GM18907 (cell line): ENCODE measurements at regions not wholly inside any gene's neighbourhood (a gene's known extent, or its start where the extent isn't known, plus 50 kb on each side); places are given as distances from the start of the nearest gene placed in this dataset.
A peak's percentile ranks its signal among the peaks of the same experiment; 100 is the strongest.

Experiments
- ATAC-seq: cut with Tn5 transposase; IDR thresholded peaks from one replicate; pipeline ENCODE4 v1.9.1; 2021; ENCODE audit warnings: mild to moderate bottlenecking, moderate library complexity; ENCODE audit not compliant: unreplicated experiment

DNA sequence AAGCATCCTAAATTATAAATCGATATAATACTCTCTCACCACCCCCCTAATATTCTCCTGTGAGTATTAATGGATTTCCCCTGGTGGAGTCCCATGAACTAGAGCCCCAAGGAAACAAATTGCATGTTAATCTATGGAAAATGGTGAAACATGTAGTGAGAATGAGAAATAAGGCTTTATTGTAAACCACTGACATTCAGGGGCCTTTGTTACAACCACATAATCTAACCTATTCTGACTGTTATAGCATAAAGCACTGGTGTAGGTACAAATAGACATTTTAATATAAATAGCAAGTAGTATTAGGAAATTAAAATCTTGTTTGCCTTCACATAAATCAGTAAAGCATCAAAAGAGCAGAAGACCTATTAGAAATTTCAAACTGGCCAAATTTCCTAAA lies 65.3 kb upstream of the TLK1 start:
- no peak for ATAC-seq

DNA sequence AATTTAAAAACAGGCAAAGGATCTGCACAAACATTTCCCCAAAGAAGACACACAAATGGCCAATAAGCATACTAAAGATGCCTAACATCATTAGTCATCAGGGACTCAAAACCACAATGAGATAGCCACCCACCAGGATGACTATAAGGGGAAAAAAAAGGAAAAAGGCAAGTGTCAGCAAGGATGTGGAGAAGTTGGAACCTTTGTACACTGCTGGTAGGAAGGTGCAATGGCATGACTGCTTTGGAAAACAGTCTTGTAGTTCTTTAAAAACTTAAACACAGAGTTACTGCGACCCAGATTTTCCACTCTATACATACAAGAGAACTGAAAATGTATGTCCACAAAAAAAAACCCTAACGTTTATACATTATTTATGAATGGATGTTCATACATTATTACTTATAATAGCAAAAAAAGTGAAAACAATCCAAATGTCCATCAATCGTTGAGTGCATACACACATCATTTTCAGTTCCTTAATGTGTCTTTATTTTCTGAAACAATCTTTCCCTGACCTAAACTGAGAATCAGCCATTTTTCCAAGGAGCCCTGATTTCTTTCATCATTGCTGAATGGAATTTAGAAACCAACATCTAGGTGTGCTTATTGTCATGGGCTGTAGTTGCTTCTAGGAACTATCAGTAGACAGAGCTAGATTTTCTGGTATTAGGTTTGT lies 64.7 kb upstream of the TLK1 start:
- no peak for ATAC-seq

- no peak for ATAC-seq
These were observed 56.6 kb upstream of the TLK1 start for GRCh38 chr2:171217330-171217729.

GRCh38 chr2:171216631-171217030 lies 55.9 kb upstream of the TLK1 start:
- ATAC-seq = no peak

GRCh38 chr2:171214093-171214492 lies 53.4 kb upstream of the TLK1 start:
- ATAC-seq = no peak

DNA sequence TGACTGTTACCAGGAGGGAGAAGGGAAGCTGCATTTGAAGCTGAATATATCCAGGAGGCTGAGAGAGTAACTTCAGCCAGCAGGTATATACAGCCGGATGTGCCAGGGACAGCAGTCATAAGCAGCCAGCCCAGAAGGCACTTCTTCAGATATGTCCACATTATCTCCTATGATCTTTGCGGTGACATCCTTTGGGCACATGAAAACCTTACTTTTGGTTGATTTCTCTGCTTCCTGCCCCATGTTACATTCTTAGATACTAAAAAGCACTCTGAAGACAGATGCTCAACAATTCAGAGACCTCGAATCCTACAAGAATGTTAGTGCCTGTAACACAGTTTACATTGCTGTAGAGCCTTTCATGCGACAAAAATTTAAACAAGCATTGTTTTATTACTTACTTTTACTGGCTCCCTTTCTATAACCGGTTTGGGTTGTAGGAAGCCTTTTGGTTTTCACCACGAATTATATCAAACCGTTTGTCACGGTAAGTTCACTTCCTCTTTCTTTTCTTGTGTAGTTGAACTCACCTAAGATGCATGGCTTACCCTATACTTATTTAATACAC lies 50.3 kb upstream of the TLK1 start:
- peak; percentile 68 for ATAC-seq
